ENCODE measurements at regions not wholly inside any gene's neighbourhood (a gene's known extent, or its start where the extent isn't known, plus 50 kb on each side); places are given as distances from the start of the nearest gene placed in this dataset.

DNA sequence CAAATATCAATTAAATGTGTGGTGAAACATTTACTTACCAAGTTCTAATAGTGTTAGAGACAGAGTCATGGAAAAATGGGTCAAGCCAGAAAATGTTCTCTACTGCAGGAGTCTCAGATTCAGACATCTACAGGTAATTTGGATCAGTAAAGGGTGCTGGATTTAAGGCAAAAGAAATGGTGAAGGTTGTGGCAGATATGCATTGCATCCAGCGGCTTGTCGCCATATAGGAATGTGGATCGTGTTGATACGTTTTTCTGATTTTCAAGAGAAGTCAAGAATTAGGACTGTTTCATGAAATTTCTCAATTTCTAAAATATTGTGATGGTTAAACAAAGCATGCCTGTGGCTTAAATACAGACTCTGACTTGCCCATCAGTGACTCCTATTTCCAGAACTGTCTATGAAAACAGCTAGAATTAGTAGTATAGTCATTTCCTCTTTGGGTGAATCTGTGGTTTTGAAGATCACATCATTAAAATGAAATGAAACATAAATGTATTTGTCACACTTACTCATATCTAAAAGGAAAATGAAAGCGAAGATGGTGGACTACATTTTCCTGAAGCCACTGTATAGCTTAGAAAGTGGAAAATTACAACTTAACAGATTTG, 110.1 kb upstream of the VEGFC start:
- no peak for DNase-seq

GRCh38 chr4:176906709-176907108, 114.0 kb upstream of the VEGFC start:
- DNase-seq = no peak

- DNase-seq = no peak
These were observed 117.9 kb upstream of the VEGFC start for GRCh38 chr4:176910646-176911045.

GRCh38 chr4:176919631-176920030, 126.9 kb upstream of the VEGFC start:
- no peak for DNase-seq

- DNase-seq = no peak
These were observed 128.0 kb upstream of the VEGFC start for GRCh38 chr4:176920694-176921093.

GRCh38 chr4:176921256-176921655, 128.5 kb upstream of the VEGFC start:
- DNase-seq = no peak

- DNase-seq = no peak
These were observed 131.5 kb upstream of the VEGFC start for GRCh38 chr4:176924238-176924637.

GRCh38 chr4:176925962-176926361, 133.2 kb upstream of the VEGFC start:
- DNase-seq = no peak

DNA sequence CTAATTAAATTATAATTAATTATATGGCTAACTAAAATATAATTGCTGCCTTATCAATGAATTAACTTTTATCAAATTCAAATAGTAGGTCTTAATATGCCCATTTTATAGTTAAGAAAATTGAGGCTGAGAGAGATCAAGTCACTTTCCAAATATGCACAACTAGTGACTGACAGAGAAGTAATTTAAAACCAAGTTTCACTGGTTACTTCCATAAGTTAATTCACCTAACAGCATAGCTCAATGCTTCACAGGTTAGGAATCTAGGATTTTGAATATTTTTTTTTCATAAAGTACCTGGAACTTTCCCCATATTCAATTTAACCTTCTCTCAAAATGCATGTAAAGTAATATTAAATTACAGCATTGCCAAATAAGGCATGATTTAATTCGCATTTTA, 134.4 kb upstream of the VEGFC start:
- no peak for DNase-seq

DNA sequence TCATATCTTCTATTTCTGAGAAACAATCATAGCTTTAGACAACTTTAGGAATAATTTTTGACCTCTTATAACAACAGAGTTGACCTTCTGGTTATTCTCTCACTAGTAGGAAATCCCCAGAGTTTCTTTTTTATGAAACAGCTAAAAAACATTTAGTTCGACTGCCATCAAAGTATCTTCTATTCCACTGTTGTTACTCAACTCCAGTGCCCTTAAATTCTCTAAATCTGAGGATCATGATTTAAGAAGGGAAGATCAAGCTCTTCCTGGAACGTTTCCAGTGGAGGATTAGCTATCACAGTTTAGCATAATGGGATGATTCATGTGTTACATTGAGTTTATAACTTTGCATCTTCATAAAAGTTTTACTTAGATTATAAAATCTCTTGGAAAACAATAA, 134.9 kb upstream of the VEGFC start:
- DNase-seq = no peak

DNA sequence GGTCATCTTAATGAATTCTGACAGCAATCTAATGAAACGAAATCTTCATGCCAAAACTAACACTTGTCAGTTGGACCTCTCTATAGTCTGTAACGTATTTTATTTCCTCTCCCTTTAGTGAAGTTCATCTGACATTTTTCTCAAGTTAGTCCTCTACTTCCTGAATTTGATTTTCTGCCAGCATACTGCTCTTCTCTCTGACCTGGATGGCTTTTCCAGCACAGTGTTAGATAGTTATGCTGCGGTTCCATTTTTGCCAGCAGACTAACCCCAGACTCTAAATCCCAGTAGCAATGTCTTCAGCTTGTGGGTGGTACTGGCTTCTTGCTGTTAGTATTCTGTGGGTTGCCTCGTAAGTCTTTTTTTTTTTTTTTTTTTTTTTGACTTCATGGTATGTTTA, 146.7 kb upstream of the VEGFC start:
- no peak for DNase-seq

DNA sequence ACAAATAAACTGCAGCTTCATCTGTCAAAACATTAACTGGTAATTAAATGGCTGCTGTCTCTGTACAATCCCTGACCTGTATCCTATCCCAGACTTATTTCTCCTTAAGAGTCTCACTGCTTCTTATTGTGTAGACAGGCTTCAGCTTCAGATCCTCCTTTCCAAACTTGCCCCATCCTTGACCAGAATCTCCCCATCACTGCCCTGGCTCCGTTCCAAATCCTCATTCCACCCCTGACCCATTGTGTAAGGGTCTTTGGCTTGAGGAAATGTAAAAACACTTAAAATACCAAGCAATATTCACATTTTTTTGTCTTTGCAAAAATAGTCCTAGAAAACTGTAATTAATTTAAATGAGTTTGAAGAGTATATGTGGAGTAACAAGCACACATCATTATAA, 152.6 kb upstream of the VEGFC start:
- no peak for DNase-seq

DNA sequence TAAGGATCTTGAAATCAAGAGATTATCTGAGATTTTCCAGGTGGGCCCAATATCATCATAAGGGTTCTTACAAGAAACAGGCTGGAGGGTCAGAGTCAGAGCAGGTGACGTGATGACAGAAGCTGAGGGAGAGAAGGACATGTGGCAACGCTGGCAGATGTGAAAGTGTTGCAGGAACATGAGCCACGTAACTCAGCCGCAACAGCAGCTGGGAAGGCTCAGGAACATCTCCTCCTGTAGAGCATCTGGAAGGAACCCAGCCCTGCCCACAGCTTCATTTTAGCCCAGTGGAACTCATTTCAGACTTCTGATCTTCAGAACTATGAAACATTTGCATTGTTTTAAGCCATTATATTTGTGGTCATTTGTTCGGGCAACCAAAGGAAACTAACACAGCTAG, 156.3 kb upstream of the VEGFC start:
- DNase-seq = no peak

- DNase-seq = no peak
These were observed 160.3 kb upstream of the VEGFC start for GRCh38 chr4:176953021-176953420.

GRCh38 chr4:176957353-176958118, 164.8 kb upstream of the VEGFC start:
- DNase-seq = no peak

DNA sequence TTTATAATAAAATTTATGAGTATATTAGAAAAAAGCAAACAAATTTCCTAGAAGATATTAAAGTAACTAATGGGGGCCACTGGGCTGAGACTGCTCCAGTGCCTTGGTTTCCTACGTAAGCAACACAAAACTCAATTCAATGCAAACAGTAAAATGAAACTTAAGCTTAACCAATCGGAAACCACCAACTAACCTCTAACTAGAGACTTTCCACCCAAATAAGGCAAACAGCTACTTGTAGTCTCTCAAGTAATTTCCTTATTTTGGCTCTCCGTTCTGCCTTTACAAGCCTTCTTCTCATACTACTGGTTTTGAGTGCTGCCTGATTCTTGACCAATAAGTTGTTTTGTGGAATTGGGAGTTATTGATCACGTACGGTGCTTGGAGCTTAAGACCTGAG, 167.3 kb upstream of the VEGFC start:
- DNase-seq = no peak

DNA sequence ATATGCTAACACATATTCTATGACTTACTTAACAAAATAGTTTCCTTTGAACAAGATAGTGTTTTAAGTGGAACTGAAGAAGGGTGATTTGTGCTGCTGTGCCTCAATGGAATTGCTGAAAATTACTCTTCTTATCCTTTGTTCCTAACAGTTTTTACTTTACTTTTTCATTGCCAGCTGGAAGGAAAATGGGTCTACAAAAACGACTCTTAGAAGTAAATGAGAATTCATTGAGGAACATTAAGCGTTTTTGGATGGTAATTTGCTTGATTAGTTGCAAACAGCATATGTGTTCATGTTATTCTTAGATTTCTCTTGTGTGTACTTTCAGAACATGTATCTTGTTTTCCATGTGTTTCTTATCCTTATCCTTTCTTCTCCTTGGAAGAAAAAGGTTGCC, 170.4 kb upstream of the VEGFC start:
- no peak for DNase-seq

DNA sequence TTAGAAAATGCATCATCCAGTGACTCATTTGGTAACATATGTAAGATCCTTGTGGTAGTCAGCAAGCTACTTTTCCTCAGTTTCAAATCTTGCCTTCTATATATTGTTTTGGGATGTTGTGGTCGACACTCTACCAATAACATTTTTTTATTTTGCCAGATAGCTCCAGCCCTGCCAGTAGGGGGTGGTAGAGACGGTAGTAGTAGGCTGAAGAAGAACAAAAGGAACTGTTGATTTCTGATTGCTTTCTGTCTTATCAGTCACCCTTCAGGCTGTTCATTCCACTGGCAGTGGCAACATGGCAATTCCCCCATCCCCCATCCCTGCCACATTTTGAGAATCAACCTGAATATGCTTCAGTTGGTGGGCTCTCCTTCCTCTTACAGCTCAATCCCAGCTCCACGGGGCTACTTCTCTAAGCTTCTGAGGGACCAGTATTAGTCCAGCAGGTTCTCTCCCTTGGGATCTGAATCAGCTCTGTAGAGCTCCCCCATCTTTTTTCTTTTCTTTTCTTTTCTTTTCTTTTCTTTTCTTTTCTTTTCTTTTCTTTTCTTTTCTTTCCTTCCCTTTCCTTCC, 171.5 kb upstream of the VEGFC start:
- no peak for DNase-seq

GRCh38 chr4:176967586-176967985, 174.9 kb upstream of the VEGFC start:
- no peak for DNase-seq

- no peak for DNase-seq
These were observed 175.4 kb upstream of the VEGFC start for GRCh38 chr4:176968094-176968493.

DNA sequence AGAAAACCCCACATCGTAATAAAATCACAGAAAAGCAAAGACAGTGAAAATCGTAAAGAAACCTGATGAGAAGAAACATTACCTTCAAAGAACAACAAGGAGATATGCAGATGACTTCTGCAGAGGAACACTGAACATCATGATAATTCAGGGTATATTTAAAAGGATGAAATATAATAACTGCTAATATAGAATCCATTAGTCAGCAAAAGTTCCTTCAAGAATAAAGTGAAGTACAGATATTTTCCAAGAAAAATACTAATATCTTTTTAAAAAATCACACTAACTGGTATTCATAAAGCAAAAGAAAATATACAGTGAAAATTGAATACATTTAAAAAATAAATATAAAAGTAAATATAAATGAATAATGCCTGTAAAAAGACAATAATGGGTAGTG, 176.3 kb upstream of the VEGFC start:
- DNase-seq = no peak

GRCh38 chr4:176970853-176971252, 178.1 kb upstream of the VEGFC start:
- DNase-seq = no peak

- no peak for DNase-seq
These were observed 178.9 kb upstream of the VEGFC start for GRCh38 chr4:176971576-176972115.

DNA sequence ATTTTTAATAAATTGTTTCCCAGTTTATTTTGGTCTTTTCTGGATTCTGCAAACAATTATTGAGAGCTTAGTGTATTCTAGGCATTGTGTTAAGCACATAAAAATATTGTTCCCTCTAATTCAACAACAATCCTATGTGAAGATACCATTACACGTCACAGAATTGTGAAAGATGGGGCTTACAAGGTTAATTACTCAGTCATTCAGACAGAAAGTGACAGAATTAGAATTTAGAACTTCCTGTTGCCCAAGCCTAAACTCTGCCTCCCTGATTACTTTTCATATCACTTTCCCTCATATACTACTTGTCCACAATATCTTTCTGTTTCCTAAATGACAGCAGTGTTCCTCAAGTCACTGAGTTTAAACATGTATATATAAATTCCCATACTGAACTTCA, 186.7 kb upstream of the VEGFC start:
- DNase-seq = no peak

Data from CD4-positive, alpha-beta T cell treated with Interleukin-4 for 1 hour (primary cell).